ENCODE measurements at regions not wholly inside any gene's neighbourhood (a gene's known extent, or its start where the extent isn't known, plus 50 kb on each side); places are given as distances from the start of the nearest gene placed in this dataset.

GRCh38 chr7:86025807-86026206 is 617.9 kb upstream of the GRM3 start:
- TF ChIP-seq, protein P1, sequence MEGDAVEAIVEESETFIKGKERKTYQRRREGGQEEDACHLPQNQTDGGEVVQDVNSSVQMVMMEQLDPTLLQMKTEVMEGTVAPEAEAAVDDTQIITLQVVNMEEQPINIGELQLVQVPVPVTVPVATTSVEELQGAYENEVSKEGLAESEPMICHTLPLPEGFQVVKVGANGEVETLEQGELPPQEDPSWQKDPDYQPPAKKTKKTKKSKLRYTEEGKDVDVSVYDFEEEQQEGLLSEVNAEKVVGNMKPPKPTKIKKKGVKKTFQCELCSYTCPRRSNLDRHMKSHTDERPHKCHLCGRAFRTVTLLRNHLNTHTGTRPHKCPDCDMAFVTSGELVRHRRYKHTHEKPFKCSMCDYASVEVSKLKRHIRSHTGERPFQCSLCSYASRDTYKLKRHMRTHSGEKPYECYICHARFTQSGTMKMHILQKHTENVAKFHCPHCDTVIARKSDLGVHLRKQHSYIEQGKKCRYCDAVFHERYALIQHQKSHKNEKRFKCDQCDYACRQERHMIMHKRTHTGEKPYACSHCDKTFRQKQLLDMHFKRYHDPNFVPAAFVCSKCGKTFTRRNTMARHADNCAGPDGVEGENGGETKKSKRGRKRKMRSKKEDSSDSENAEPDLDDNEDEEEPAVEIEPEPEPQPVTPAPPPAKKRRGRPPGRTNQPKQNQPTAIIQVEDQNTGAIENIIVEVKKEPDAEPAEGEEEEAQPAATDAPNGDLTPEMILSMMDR (IDR thresholded peaks at IDR 0.05 in 4 of 5, conservative IDR thresholded peaks at IDR 0.05 in 1 of 5): no peak
- no peak for TF ChIP-seq POLR2A (IDR thresholded peaks at IDR 0.05)
